ENCODE measurements at regions not wholly inside any gene's neighbourhood (a gene's known extent, or its start where the extent isn't known, plus 50 kb on each side); places are given as distances from the start of the nearest gene placed in this dataset.
"Not testable (repeated sequence)": the region's sequence is repeated elsewhere in the genome, so short reads cannot be mapped to it uniquely, and the experiment has no call there.

GRCh38 chr10:120047926-120048325 lies 155.4 kb downstream of the SEC23IP start:
- no peak for DNase-seq (ENCODE audit: low read depth)
- TF ChIP-seq CTCF (IDR thresholded peaks at IDR 0.05; ENCODE audit: insufficient read depth, low read depth, low read length, missing control alignments) = no peak
- no peak overlapping the region for H3K4me3 ChIP-seq (ENCODE audit: low read length)

GRCh38 chr10:120048391-120048790 lies 155.9 kb downstream of the SEC23IP start:
- DNase-seq (ENCODE audit: low read depth) = peak; percentile 81
- no peak for TF ChIP-seq CTCF (IDR thresholded peaks at IDR 0.05; ENCODE audit: insufficient read depth, low read depth, low read length, missing control alignments)
- no peak overlapping the region for H3K4me3 ChIP-seq (ENCODE audit: low read length)

- no peak for TF ChIP-seq CTCF (IDR thresholded peaks at IDR 0.05; ENCODE audit: insufficient read depth, low read depth, low read length, missing control alignments)
- H3K4me3 ChIP-seq (ENCODE audit: low read length) = no peak overlapping the region
- DNase-seq (ENCODE audit: low read depth) = no peak
These were observed 159.1 kb downstream of the SEC23IP start for GRCh38 chr10:120051671-120052070.

- no peak for DNase-seq (ENCODE audit: low read depth)
- TF ChIP-seq CTCF (IDR thresholded peaks at IDR 0.05; ENCODE audit: insufficient read depth, low read depth, low read length, missing control alignments) = no peak
- H3K4me3 ChIP-seq (ENCODE audit: low read length) = no peak overlapping the region
These were observed 160.6 kb downstream of the SEC23IP start for GRCh38 chr10:120052964-120053702.

GRCh38 chr10:120059790-120060189 lies 167.3 kb downstream of the SEC23IP start:
- DNase-seq (ENCODE audit: low read depth); H3K4me3 ChIP-seq (ENCODE audit: low read length): not testable (repeated sequence)

GRCh38 chr10:120067427-120067826 lies 174.9 kb downstream of the SEC23IP start:
- no peak overlapping the region for H3K4me3 ChIP-seq (ENCODE audit: low read length)
- DNase-seq (ENCODE audit: low read depth) = no peak
- TF ChIP-seq CTCF (IDR thresholded peaks at IDR 0.05; ENCODE audit: insufficient read depth, low read depth, low read length, missing control alignments) = no peak

GRCh38 chr10:120069700-120070099 lies 177.2 kb downstream of the SEC23IP start:
- no peak for DNase-seq (ENCODE audit: low read depth)
- TF ChIP-seq CTCF (IDR thresholded peaks at IDR 0.05; ENCODE audit: insufficient read depth, low read depth, low read length, missing control alignments) = no peak
- H3K4me3 ChIP-seq (ENCODE audit: low read length) = no peak overlapping the region

Measured in epithelial cell of esophagus (primary cell).